ENCODE measurements at regions not wholly inside any gene's neighbourhood (a gene's known extent, or its start where the extent isn't known, plus 50 kb on each side); places are given as distances from the start of the nearest gene placed in this dataset.

DNA sequence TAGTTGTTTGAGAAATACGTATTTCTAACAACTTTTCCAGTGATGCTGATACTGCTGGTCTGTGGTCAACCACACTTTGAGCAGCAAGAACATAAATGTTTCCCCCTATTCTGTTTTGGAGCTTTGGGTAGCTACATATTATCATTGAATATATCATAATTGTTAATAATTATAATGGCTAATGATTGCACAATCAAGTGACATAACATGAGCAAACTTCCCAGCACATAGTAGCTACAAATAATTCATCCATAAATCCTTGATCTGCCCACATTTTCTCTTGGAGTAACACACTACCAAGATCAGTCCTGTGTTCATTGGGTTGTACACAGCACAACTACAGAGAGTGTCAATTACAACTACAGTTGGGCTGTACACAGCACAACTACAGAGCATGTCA is 436.3 kb upstream of the MAGEB18 start:
- TF ChIP-seq FOSL1 (IDR thresholded peaks at IDR 0.05; ENCODE audit: insufficient read depth, low read depth, low read length): no peak
- no peak for TF ChIP-seq GABPA (IDR thresholded peaks at IDR 0.05; ENCODE audit: borderline replicate concordance, insufficient read depth, low read length)
- TF ChIP-seq EZH2 (IDR thresholded peaks at IDR 0.05; ENCODE audit: low read depth, low read length, severe bottlenecking): no peak
- no peak for TF ChIP-seq HDAC6 (IDR thresholded peaks at IDR 0.05; ENCODE audit: low read depth, low read length)
- TF ChIP-seq, protein P1, sequence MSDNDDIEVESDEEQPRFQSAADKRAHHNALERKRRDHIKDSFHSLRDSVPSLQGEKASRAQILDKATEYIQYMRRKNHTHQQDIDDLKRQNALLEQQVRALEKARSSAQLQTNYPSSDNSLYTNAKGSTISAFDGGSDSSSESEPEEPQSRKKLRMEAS (IDR thresholded peaks at IDR 0.05): no peak
- TF ChIP-seq BCL11A (IDR thresholded peaks at IDR 0.05; ENCODE audit: low read depth in 2 of 2, low read length in 2 of 2): no peak
- TF ChIP-seq MAFK (IDR thresholded peaks at IDR 0.05; ENCODE audit: low read depth, low read length): no peak
- no peak for TF ChIP-seq SIRT6 (IDR thresholded peaks at IDR 0.05; ENCODE audit: low read length)
- TF ChIP-seq RNF2 (IDR thresholded peaks at IDR 0.05; ENCODE audit: borderline replicate concordance, low read depth, low read length, missing control alignments, poor library complexity, severe bottlenecking): no peak
- TF ChIP-seq CREB1 (IDR thresholded peaks at IDR 0.05): no peak
- no peak for TF ChIP-seq GTF2F1 (IDR thresholded peaks at IDR 0.05; ENCODE audit: borderline replicate concordance, low read depth, low read length)
- TF ChIP-seq SRF (IDR thresholded peaks at IDR 0.05; ENCODE audit: low read depth, low read length): no peak
- no peak for TF ChIP-seq CBX8 (IDR thresholded peaks at IDR 0.05; ENCODE audit: borderline replicate concordance, low read depth, low read length)
- H3K18ac ChIP-seq (ENCODE audit: extremely low read depth, low read length): no peak overlapping the region
- no peak overlapping the region for H4K8ac ChIP-seq (ENCODE audit: extremely low read depth, insufficient read depth, low read length)
- DNase-seq (ENCODE audit: low read depth in 1 of 2, low spot score in 2 of 2) (no peak), FAIRE-seq (no peak)
- no peak overlapping the region for H3K4me2 ChIP-seq (ENCODE audit: insufficient read depth in 1 of 2, low read depth in 2 of 2, low read length in 2 of 2)
- no peak overlapping the region for H4K91ac ChIP-seq (replicated peaks; ENCODE audit: insufficient read length, low read length)
- H4K20me1 ChIP-seq (replicated peaks in 1 of 2; ENCODE audit: control insufficient read depth in 1 of 2, insufficient read depth in 2 of 2, low read length in 2 of 2): no peaks in the 10 kb centered on the region
- no peak overlapping the region for H2BK15ac ChIP-seq (ENCODE audit: low read length)
- H2BK120ac ChIP-seq (replicated peaks; ENCODE audit: low read depth, low read length): no peak overlapping the region
- 100% methylated on average over 1 of the region's 1 CpG; no CpG with 5 or more reads in 1 of the 2 experiments for WGBS, 2 experiments (ENCODE audit: extremely low coverage in 1 of 2, insufficient coverage in 1 of 2, insufficient read length in 1 of 2, insufficient replicate concordance in 2 of 2, low coverage in 1 of 2, low lambda C conversion rate in 2 of 2, missing lambda C conversion rate in 1 of 2)
- no peak overlapping the region for H3K9ac ChIP-seq (replicated peaks in 1 of 4; ENCODE audit: extremely low read depth in 1 of 4, low read depth in 3 of 4, low read length in 3 of 4)
- H3K23me2 ChIP-seq (ENCODE audit: low read depth, low read length): no peaks in the 10 kb centered on the region
- no peak overlapping the region for H3K56ac ChIP-seq (replicated peaks; ENCODE audit: insufficient read length, low read depth, low read length)
- H2AK5ac ChIP-seq (ENCODE audit: low read depth, low read length): no peak overlapping the region
- no peak overlapping the region for H3K23ac ChIP-seq (ENCODE audit: insufficient read length)
- H3K4me3 ChIP-seq (ENCODE audit: extremely low read depth in 1 of 4, insufficient read depth in 2 of 4, low read depth in 3 of 4, low read length in 4 of 4): no peak overlapping the region
- H2AFZ ChIP-seq (ENCODE audit: low read length): no peak overlapping the region
- no peak overlapping the region for H2BK20ac ChIP-seq (ENCODE audit: low read length)
- no peaks in the 10 kb centered on the region for H3K79me1 ChIP-seq (ENCODE audit: low read depth, low read length)
- H3K14ac ChIP-seq (ENCODE audit: insufficient read length): no peak overlapping the region
- H3K79me2 ChIP-seq (ENCODE audit: control insufficient read depth in 1 of 2, insufficient read depth in 2 of 2, low read length in 2 of 2): no peaks in the 10 kb centered on the region
- no peak overlapping the region for H2BK5ac ChIP-seq (ENCODE audit: low read depth, low read length)
- no peaks in the 10 kb centered on the region for H3K36me3 ChIP-seq (ENCODE audit: control insufficient read depth in 2 of 4, insufficient read depth in 4 of 4, low read length in 3 of 4)
- no peak overlapping the region for H3K27ac ChIP-seq (ENCODE audit: low read depth, low read length)
- H3K4ac ChIP-seq (replicated peaks; ENCODE audit: insufficient read length, low read depth, low read length): no peak overlapping the region
- H3K4me1 ChIP-seq (replicated peaks in 1 of 4; ENCODE audit: control insufficient read depth in 3 of 4, insufficient read depth in 4 of 4, low read length in 3 of 4): no peaks in the 10 kb centered on the region
- ChIA-PET POLR2A (ENCODE audit: partially characterized antibody) (no interaction called here), CTCF (ENCODE audit: partially characterized antibody) (interaction anchor here (0.6 kb wide), 1 partner anchor 264 kb away, joined by 5 read pairs; no protein-coding TSS in a partner anchor)
- H4K5ac ChIP-seq (ENCODE audit: insufficient read length, low read depth, low read length): no peak overlapping the region
- peaks cover 0 to 5% of the 10 kb centered on the region in 2 experiments; a peak in 2 of 4 replicates for H3K9me3 ChIP-seq (ENCODE audit: insufficient read depth in 2 of 2, low read depth in 1 of 2, low read length in 1 of 2)
- H2BK12ac ChIP-seq (ENCODE audit: low read depth, low read length): no peak overlapping the region
- no peaks in the 10 kb centered on the region for H3K27me3 ChIP-seq (replicated peaks in 1 of 4; ENCODE audit: control insufficient read depth in 3 of 4, extremely low read depth in 1 of 4, insufficient read depth in 3 of 4, low read length in 3 of 4)
